Epithelial cell of proximal tubule (primary cell): ENCODE measurements at regions not wholly inside any gene's neighbourhood (a gene's known extent, or its start where the extent isn't known, plus 50 kb on each side); places are given as distances from the start of the nearest gene placed in this dataset.

Experiments
- DNase-seq: peaks from one replicate; pipeline ENCODE4 v3.0.0-alpha.2; 2011; ENCODE audit warnings: low read depth
- H3K4me3 ChIP-seq: 2 replicates; pipeline ENCODE4 v1.5.1; 2011; ENCODE audit warnings: low read depth, mild to moderate bottlenecking, low read length
- TF ChIP-seq, protein P1 (sequence below): conservative IDR thresholded peaks from 2 replicates; pipeline ENCODE4 v1.5.1; 2012; ENCODE audit warnings: low read depth, mild to moderate bottlenecking, low read length

DNA sequence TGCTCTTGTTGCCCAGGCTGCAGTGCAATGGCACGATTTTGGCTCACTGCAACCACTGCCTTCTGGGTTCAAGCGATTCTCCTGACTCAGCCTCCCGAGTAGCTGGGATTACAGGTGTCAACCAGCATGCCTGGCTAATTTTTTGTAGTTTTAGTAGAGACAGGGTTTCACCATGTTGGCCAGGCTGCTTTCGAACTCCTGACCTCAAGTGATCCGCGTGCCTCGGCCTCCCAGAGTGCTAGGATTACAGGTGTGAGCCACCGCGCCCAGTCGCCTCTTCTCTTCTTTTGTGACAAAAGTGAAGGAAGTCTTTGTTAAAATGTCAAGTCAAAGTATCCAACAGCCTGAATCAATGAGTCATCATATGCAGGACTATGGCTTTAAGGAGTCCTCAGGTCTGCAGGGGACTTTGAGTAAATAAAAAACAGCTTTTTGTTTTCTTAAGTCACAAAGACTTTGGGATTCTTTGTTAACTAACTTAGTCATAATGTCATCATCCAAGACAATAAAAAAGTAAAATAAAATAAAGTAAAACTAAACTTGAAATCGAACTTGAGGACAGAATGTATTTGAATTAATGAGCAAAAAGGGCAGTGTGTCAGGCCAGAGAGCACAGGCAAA is 1153.2 kb downstream of the SUCLG1 start:
- TF ChIP-seq, protein P1, sequence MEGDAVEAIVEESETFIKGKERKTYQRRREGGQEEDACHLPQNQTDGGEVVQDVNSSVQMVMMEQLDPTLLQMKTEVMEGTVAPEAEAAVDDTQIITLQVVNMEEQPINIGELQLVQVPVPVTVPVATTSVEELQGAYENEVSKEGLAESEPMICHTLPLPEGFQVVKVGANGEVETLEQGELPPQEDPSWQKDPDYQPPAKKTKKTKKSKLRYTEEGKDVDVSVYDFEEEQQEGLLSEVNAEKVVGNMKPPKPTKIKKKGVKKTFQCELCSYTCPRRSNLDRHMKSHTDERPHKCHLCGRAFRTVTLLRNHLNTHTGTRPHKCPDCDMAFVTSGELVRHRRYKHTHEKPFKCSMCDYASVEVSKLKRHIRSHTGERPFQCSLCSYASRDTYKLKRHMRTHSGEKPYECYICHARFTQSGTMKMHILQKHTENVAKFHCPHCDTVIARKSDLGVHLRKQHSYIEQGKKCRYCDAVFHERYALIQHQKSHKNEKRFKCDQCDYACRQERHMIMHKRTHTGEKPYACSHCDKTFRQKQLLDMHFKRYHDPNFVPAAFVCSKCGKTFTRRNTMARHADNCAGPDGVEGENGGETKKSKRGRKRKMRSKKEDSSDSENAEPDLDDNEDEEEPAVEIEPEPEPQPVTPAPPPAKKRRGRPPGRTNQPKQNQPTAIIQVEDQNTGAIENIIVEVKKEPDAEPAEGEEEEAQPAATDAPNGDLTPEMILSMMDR = no peak
- no peak overlapping the region for H3K4me3 ChIP-seq
- no peak for DNase-seq

DNA sequence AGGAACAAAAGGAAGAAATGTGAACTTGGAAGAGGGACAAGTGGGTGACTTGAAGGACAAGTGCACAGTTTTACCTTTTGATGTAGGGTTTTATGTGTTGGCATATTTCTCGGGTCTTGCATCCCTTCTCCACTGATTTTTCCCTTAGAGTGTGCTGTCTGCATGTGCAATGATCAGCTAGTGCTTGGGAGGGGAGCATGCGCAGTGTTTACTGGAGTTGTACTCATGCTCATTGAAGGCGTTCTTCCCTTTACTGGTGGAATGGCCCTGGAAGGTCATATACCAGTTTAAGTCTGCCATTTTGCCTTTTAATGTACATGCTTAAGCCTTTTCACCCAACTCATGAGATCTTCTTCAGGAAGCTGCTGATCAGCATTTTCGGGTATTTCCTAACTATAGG is 1168.0 kb downstream of the SUCLG1 start:
- no peak overlapping the region for H3K4me3 ChIP-seq
- TF ChIP-seq, protein P1 = no peak
- DNase-seq = no peak

DNA sequence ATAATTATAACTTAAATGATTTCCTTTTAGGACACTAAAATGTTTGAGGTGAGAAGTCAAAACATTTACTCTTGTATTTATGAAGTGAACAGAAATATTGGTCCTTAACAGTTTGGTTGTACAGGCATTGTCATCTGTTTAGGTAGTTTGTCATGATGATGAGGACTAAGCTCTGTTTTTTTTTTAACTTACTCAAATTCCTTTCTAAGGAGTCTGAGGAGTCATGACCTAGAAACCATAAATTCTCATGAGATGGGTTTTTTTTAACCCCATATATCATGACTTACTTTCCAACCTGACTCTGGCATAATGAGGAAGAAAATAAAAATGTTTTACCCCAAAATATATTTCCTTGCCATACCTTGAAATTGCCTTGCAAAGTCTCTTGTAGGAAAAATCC is 1176.2 kb downstream of the SUCLG1 start:
- TF ChIP-seq, protein P1 = no peak
- no peak for DNase-seq
- no peak overlapping the region for H3K4me3 ChIP-seq

DNA sequence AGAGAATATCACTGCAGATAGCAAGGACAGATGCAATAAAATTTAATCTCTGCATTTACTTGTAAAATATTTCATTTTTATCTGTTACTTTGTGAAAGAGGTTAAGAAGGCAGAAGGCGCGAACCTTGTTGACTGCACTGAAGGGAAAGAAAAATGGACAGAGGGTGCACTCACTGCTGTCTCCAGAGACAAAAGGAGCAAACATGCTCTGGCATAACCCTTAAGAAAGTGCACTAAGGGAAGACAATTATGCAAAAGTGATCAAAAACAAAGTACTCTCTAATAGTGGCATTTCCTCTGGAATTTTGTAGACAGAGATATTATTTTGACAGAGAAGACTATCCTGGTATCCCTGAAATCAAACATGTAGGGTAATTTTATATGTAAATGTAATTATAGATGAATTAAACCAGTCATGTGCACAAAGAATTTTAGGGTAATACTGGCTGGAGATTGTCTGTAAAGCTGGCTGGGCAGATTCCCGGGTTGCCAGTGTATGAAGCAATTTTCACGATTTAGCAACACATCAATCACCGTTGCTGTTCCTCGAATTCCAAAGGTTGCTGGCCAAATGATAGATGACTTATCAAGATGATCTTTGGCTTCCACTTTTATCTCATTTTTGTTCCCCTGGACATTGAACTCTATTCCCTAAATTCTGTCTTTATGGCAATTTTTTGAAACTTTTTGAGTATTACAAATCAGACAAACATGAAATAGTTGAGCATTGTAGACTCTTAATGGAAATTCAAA is 1176.9 kb downstream of the SUCLG1 start:
- TF ChIP-seq, protein P1 = no peak
- DNase-seq = no peak
- no peak overlapping the region for H3K4me3 ChIP-seq

DNA sequence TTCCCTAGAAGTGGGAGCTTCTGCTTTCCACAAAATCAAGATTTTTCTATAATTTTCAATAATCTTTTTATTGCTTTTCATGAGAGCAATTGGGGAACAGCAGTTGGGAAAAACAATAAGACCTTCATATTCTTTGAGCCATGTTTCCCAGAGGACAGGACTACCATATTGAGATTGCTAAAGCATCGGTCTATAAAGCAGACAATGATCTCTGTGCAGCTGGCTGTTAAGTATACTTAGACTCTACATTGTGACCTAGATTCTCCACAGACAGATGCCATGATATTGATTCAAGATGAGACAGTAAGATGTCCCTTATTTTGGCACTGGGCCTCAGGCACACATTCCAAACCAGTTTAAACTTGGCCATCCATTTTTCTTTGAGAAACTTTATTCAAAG is 1178.7 kb downstream of the SUCLG1 start:
- TF ChIP-seq, protein P1 = no peak
- DNase-seq = no peak
- no peak overlapping the region for H3K4me3 ChIP-seq

DNA sequence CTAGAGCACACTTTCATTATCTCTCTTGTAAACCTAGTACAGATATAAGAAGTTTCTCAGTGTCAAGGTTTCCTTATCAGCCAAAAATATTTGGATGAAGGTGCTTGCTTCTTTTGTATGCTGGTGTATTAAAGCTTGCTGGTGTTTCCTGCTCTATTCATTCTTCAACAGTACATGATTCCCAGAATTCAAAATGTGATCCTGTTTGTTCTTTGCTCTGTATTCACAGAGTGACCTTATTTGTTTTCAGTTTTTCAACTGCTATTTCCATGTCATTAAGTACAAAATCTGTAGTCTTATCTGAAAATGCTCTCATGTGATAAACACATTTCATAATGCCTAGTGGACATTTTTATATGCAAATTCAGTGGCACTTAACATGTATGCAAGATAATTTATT is 1185.8 kb downstream of the SUCLG1 start:
- TF ChIP-seq, protein P1 = no peak
- DNase-seq = no peak
- no peak overlapping the region for H3K4me3 ChIP-seq
